Right lobe of liver (tissue), 4 donors: ENCODE measurements at regions not wholly inside any gene's neighbourhood (a gene's known extent, or its start where the extent isn't known, plus 50 kb on each side); places are given as distances from the start of the nearest gene placed in this dataset.

Experiments used
- POLR2A ChIP-seq: fragments of 450-650 bp; IDR thresholded peaks from one replicate; pipeline ENCODE4 v1.6.1; 2017; ENCODE audit warnings: antibody characterized with exemption, mild to moderate bottlenecking
- TF ChIP-seq, protein P1 (sequence below), 4 donors: fragments of 200-600 bp in 3 of 4; fragments of 450-650 bp in 1 of 4; IDR thresholded peaks; one replicate each; pipeline versions ENCODE4 v1.5.1 to v1.8.0; 2016 to 2022; ENCODE audit warnings: antibody characterized with exemption in 4 of 4, mild to moderate bottlenecking in 2 of 4
- donor health status: DM: no; HTN: no; CAD: no.
- donor health status: DM: no; HTN: no; CAD: no.
- donor health status: DM: no; HTN: yes; CAD: no.

DNA sequence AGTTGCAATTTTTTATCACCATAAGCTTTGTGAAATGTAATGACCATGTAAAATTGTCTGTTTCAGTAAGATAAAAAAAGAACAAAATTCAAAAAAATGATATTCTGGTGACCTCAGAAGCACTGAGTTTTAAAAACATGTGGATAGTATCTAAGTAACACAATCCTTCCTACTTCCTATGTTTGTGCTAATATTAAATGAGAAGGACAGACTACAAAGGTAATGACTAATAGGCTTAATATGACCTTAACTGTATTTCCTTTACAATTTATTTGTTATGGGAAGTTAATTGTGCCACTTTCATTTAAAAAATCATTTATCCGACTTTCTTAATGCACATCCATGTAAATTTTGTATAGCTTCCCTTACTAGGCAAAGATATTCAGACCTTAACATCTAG is 1030.4 kb upstream of the ATXN8OS start:
- TF ChIP-seq, protein P1, sequence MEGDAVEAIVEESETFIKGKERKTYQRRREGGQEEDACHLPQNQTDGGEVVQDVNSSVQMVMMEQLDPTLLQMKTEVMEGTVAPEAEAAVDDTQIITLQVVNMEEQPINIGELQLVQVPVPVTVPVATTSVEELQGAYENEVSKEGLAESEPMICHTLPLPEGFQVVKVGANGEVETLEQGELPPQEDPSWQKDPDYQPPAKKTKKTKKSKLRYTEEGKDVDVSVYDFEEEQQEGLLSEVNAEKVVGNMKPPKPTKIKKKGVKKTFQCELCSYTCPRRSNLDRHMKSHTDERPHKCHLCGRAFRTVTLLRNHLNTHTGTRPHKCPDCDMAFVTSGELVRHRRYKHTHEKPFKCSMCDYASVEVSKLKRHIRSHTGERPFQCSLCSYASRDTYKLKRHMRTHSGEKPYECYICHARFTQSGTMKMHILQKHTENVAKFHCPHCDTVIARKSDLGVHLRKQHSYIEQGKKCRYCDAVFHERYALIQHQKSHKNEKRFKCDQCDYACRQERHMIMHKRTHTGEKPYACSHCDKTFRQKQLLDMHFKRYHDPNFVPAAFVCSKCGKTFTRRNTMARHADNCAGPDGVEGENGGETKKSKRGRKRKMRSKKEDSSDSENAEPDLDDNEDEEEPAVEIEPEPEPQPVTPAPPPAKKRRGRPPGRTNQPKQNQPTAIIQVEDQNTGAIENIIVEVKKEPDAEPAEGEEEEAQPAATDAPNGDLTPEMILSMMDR (IDR thresholded peaks at IDR 0.05), result no peak
- TF ChIP-seq POLR2A, result no peak
